Esophagus muscularis mucosa (tissue), 4 donors: ENCODE measurements at regions not wholly inside any gene's neighbourhood (a gene's known extent, or its start where the extent isn't known, plus 50 kb on each side); places are given as distances from the start of the nearest gene placed in this dataset.

ENCODE experiments used
- DNase-seq: peaks from one replicate; pipeline ENCODE4 v3.0.0-alpha.2; 2017; ENCODE audit errors: extremely low spot score
- H3K27ac ChIP-seq, 4 donors: fragments of 200-600 bp; sonication (generic); replicated peaks in 1 of 4; 1 replicate in 3 of 4; 2 replicates in 1 of 4; pipeline ENCODE4 v1.5.1; 2016 to 2019; ENCODE audit warnings: mild to moderate bottlenecking in 1 of 4
- H3K27me3 ChIP-seq, 4 donors: fragments of 200-600 bp; sonication (generic); one replicate each; pipeline versions ENCODE4 v1.5.1 to v1.6.0; 2016 to 2019
- H3K36me3 ChIP-seq, 4 donors: fragments of 200-600 bp; sonication (generic); one replicate each; pipeline ENCODE4 v1.5.1; 2016 to 2019
- H3K4me1 ChIP-seq, 4 donors: fragments of 200-600 bp; sonication (generic); one replicate each; pipeline ENCODE4 v1.5.1; 2016 to 2019
- H3K4me3 ChIP-seq, 4 donors: fragments of 200-600 bp; sonication (generic); 1 replicate in 2 of 4; 2 replicates in 2 of 4; pipeline ENCODE4 v1.5.1; 2016 to 2019; ENCODE audit warnings: mild to moderate bottlenecking in 4 of 4, moderate library complexity in 1 of 4
- H3K9me3 ChIP-seq, 4 donors: fragments of 200-600 bp; sonication (generic); 1 replicate in 3 of 4; 2 replicates in 1 of 4; pipeline ENCODE4 v1.5.1; 2016 to 2019
- CTCF ChIP-seq, 3 experiments: fragments of 200-600 bp in 2 of 3; fragments of 450-650 bp in 1 of 3; sonication (generic) in 2 of 3; IDR thresholded peaks; one replicate each; pipeline ENCODE4 v1.5.1; 2017 to 2019; ENCODE audit warnings: antibody characterized with exemption in 3 of 3, mild to moderate bottlenecking in 2 of 3, moderate library complexity in 1 of 3
- EP300 ChIP-seq: sonication (generic); formaldehyde crosslinking; IDR thresholded peaks from one replicate; pipeline ENCODE4 v1.6.1; 2017; ENCODE audit warnings: antibody characterized with exemption
- POLR2A ChIP-seq: fragments of 450-650 bp; IDR thresholded peaks from one replicate; pipeline ENCODE4 v1.6.1; 2017; ENCODE audit warnings: antibody characterized with exemption, moderate library complexity, mild to moderate bottlenecking, low read depth
- POLR2AphosphoS5 ChIP-seq, 2 donors: sonication (generic); formaldehyde crosslinking; IDR thresholded peaks; one replicate each; pipeline ENCODE4 v1.6.1; 2017; ENCODE audit warnings: antibody characterized with exemption in 2 of 2
- WGBS: methylation state at CpG from one replicate; pipeline ENCODE4 v1.1.5; 2018; 5-methylcytosine and 5-hydroxymethylcytosine counted together
- intact Hi-C: fragments of 100-400 bp; cut with DNase I; formaldehyde crosslinking; loops from one replicate; pipeline ENCODE4 v1.15.1; 2023

- H3K36me3 ChIP-seq: no peaks in the 10 kb centered on the region
- no peak for DNase-seq
- no peaks in the 10 kb centered on the region for H3K4me1 ChIP-seq
- H3K27me3 ChIP-seq: no peaks in the 10 kb centered on the region
- WGBS: 94% methylated on average over 1 of the region's 1 CpG
- H3K9me3 ChIP-seq: no peaks in the 10 kb centered on the region
- TF ChIP-seq POLR2A (no peak), EP300 (no peak), POLR2AphosphoS5 (IDR thresholded peaks at IDR 0.05) (no peak), CTCF (IDR thresholded peaks at IDR 0.05) (no peak)
- no peak overlapping the region for H3K27ac ChIP-seq
- intact Hi-C loops: no loop called here
- H3K4me3 ChIP-seq: no peak overlapping the region
Observed at GRCh38 chr6:71608646-71609045, 277.7 kb upstream of the RIMS1 start.

- Histone ChIP-seq H3K27ac (no peak overlapping the region), H3K9me3 (no peaks in the 10 kb centered on the region), H3K27me3 (no peaks in the 10 kb centered on the region), H3K36me3 (no peaks in the 10 kb centered on the region), H3K4me3 (no peak overlapping the region), H3K4me1 (no peaks in the 10 kb centered on the region)
- WGBS: 72% methylated on average over 4 of the region's 4 CpGs
- TF ChIP-seq EP300: no peak
- no peak for TF ChIP-seq POLR2AphosphoS5 (IDR thresholded peaks at IDR 0.05)
- no peak for TF ChIP-seq POLR2A
- TF ChIP-seq CTCF (IDR thresholded peaks at IDR 0.05): no peak
- no peak for DNase-seq
- intact Hi-C loops: no loop called here
Observed at GRCh38 chr6:71619836-71620235, 266.5 kb upstream of the RIMS1 start.

- H3K36me3 ChIP-seq: no peaks in the 10 kb centered on the region
- DNase-seq: no peak
- no peak overlapping the region for H3K4me3 ChIP-seq
- no peaks in the 10 kb centered on the region for H3K4me1 ChIP-seq
- intact Hi-C loops: no loop called here
- H3K27ac ChIP-seq: no peak overlapping the region
- WGBS: 39% methylated on average over 3 of the region's 3 CpGs
- no peak for TF ChIP-seq POLR2A
- no peak for TF ChIP-seq POLR2AphosphoS5 (IDR thresholded peaks at IDR 0.05)
- no peaks in the 10 kb centered on the region for H3K9me3 ChIP-seq
- H3K27me3 ChIP-seq: no peaks in the 10 kb centered on the region
Observed at GRCh38 chr6:71621918-71622519, 264.3 kb upstream of the RIMS1 start.

GRCh38 chr6:71642120-71642519 lies 244.2 kb upstream of the RIMS1 start:
- Histone ChIP-seq H3K36me3 (no peaks in the 10 kb centered on the region), H3K4me1 (no peaks in the 10 kb centered on the region), H3K9me3 (no peaks in the 10 kb centered on the region), H3K27ac (no peak overlapping the region), H3K4me3 (no peak overlapping the region), H3K27me3 (no peaks in the 10 kb centered on the region)
- DNase-seq: no peak
- WGBS: 61% methylated on average over 2 of the region's 2 CpGs
- TF ChIP-seq EP300 (no peak), CTCF (IDR thresholded peaks at IDR 0.05) (no peak), POLR2A (no peak), POLR2AphosphoS5 (IDR thresholded peaks at IDR 0.05) (no peak)
- intact Hi-C loops: no loop called here

GRCh38 chr6:71642793-71643192 lies 243.6 kb upstream of the RIMS1 start:
- H3K36me3 ChIP-seq: no peaks in the 10 kb centered on the region
- H3K9me3 ChIP-seq: no peaks in the 10 kb centered on the region
- no peak overlapping the region for H3K4me3 ChIP-seq
- H3K27ac ChIP-seq: no peak overlapping the region
- H3K4me1 ChIP-seq: no peaks in the 10 kb centered on the region
- TF ChIP-seq POLR2AphosphoS5 (IDR thresholded peaks at IDR 0.05): no peak
- no peak for TF ChIP-seq CTCF (IDR thresholded peaks at IDR 0.05)
- no peak for TF ChIP-seq EP300
- no peak for TF ChIP-seq POLR2A
- WGBS: 93% methylated on average over 4 of the region's 4 CpGs
- DNase-seq: no peak
- no peaks in the 10 kb centered on the region for H3K27me3 ChIP-seq
- intact Hi-C loops: no loop called here
